PFSK-1 (cell line): ENCODE measurements at regions not wholly inside any gene's neighbourhood (a gene's known extent, or its start where the extent isn't known, plus 50 kb on each side); places are given as distances from the start of the nearest gene placed in this dataset.

Experiments
- FOXP2 ChIP-seq: optimal IDR thresholded peaks from 2 replicates; pipeline ENCODE3; 2011; ENCODE audit warnings: borderline replicate concordance, control low read depth, inconsistent platforms; ENCODE audit not compliant: insufficient read depth; ENCODE audit errors: extremely low read length, extremely low read depth
- POLR2AphosphoS5 ChIP-seq: IDR thresholded peaks from 2 replicates; pipeline ENCODE4 v1.6.1; 2012; ENCODE audit warnings: low read depth, mild to moderate bottlenecking, control low read depth, low read length, moderate library complexity
- REST ChIP-seq, 2 experiments: IDR thresholded peaks; 2 replicates each; pipeline versions ENCODE4 v1.6.1 to v1.8.0; 2011 to 2012; ENCODE audit warnings: low read depth in 2 of 2, low read length in 2 of 2, control low read depth in 1 of 2, inconsistent platforms in 1 of 2, mild to moderate bottlenecking in 1 of 2, moderate library complexity in 1 of 2; ENCODE audit not compliant: insufficient read depth in 1 of 2
- SIN3A ChIP-seq: IDR thresholded peaks from 2 replicates; pipeline ENCODE4 v1.6.1; 2012; ENCODE audit warnings: mild to moderate bottlenecking, low read length, moderate library complexity, borderline replicate concordance; ENCODE audit not compliant: insufficient read depth
- TAF1 ChIP-seq: IDR thresholded peaks from 2 replicates; pipeline ENCODE4 v1.6.1; 2012; ENCODE audit warnings: low read length, control low read depth, borderline replicate concordance; ENCODE audit not compliant: insufficient read depth

GRCh38 chr18:28946471-28946870 is 769.5 kb upstream of the CDH2 start:
- TF ChIP-seq TAF1: no peak
- no peak for TF ChIP-seq SIN3A
- no peak for TF ChIP-seq POLR2AphosphoS5
- no peak for TF ChIP-seq REST (IDR thresholded peaks at IDR 0.05; ENCODE audit: insufficient read depth in 1 of 2, low read depth in 2 of 2, low read length in 2 of 2)
- TF ChIP-seq FOXP2: no peak

DNA sequence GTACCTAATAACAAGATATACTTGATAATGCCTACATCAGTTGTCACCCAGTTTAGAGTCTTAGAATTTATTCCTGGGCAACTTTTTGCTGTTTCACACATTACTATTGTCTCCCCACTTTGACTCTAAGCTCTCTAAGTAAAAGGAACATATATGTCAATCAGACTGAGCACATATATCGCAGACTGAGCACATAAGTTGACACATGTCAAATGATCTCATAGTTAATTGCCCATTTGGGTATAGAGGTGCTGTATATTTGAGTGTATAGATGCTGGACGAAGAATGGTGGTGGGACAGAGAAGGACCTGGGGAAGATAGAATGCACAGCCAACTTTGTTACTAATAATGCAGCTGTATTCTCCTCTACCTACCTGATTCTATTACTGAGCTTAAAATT is 746.0 kb upstream of the CDH2 start:
- TF ChIP-seq SIN3A (no peak), POLR2AphosphoS5 (no peak), REST (IDR thresholded peaks at IDR 0.05; ENCODE audit: insufficient read depth in 1 of 2, low read depth in 2 of 2, low read length in 2 of 2) (no peak), TAF1 (no peak), FOXP2 (no peak)

GRCh38 chr18:28916456-28916855 is 739.5 kb upstream of the CDH2 start:
- TF ChIP-seq SIN3A (no peak), REST (IDR thresholded peaks at IDR 0.05; ENCODE audit: insufficient read depth in 1 of 2, low read depth in 2 of 2, low read length in 2 of 2) (no peak), FOXP2 (no peak), TAF1 (no peak), POLR2AphosphoS5 (no peak)

GRCh38 chr18:28905509-28905908 is 728.6 kb upstream of the CDH2 start:
- TF ChIP-seq FOXP2: no peak
- TF ChIP-seq POLR2AphosphoS5: no peak
- TF ChIP-seq REST (IDR thresholded peaks at IDR 0.05; ENCODE audit: insufficient read depth in 1 of 2, low read depth in 2 of 2, low read length in 2 of 2): no peak
- no peak for TF ChIP-seq SIN3A
- TF ChIP-seq TAF1: no peak

DNA sequence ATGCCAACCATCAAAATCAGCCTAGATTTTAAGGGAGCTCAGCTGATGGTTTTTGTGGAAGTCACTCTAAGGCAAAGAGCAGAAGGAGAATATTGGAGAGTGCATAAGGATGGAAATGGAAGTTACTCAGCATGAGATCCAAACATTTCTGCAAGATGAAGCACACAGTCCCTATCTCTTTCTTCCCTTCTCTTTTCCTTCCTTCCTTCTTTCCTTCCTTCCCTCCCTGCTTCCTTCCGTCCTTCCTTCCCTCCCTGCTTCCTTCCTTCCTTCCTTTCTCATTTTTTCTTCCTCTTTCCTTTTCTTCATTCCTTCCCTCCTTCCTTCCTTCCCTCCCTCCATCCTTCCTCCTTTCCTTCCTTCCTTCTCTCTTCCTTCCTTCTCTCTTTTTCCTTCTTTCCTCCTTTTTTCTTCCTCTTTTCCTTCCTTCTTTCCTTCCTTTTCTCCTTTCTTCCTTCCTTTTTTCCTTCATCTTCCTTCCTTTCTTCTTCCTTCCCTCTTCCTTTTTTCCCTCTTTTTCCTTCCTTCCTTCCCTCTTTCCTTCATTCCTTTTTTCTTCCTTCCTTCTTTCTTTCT is 727.9 kb upstream of the CDH2 start:
- no peak for TF ChIP-seq FOXP2
- TF ChIP-seq SIN3A: no peak
- TF ChIP-seq REST (IDR thresholded peaks at IDR 0.05; ENCODE audit: insufficient read depth in 1 of 2, low read depth in 2 of 2, low read length in 2 of 2): no peak
- TF ChIP-seq POLR2AphosphoS5: no peak
- no peak for TF ChIP-seq TAF1
